Epidermal melanocyte (primary cell): ENCODE measurements at regions not wholly inside any gene's neighbourhood (a gene's known extent, or its start where the extent isn't known, plus 50 kb on each side); places are given as distances from the start of the nearest gene placed in this dataset.
A peak's percentile ranks its signal among the peaks of the same experiment; 100 is the strongest.
"Not testable (repeated sequence)": the region's sequence is repeated elsewhere in the genome, so short reads cannot be mapped to it uniquely, and the experiment has no call there.

Source experiments
- DNase-seq: peaks from one replicate; pipeline ENCODE4 v3.0.0; 2011; ENCODE audit warnings: low spot score; ENCODE audit not compliant: insufficient read length

GRCh38 chr11:22567759-22568158 is 57.9 kb downstream of the FANCF start:
- DNase-seq, result no peak

DNA sequence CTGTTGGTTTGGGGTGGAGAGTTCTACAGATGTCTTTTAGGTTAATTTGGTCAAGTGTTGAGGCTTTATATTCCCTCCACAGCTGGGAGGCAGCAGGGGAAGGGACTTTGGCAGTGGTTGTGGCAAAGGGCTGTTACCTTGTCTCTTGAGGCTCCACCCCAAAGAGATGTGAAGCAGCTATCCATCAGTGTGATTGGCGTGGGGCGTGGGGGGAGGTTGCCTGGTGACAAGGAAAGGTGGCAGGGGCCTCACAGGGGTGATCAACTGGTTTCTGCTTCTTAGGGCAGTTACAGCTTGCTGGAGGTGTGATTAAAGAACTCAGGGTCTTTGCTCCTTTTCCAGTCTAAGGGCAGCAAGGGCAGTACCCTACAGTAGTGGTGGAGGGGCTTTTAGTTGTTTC is 59.3 kb downstream of the FANCF start:
- no peak for DNase-seq

DNA sequence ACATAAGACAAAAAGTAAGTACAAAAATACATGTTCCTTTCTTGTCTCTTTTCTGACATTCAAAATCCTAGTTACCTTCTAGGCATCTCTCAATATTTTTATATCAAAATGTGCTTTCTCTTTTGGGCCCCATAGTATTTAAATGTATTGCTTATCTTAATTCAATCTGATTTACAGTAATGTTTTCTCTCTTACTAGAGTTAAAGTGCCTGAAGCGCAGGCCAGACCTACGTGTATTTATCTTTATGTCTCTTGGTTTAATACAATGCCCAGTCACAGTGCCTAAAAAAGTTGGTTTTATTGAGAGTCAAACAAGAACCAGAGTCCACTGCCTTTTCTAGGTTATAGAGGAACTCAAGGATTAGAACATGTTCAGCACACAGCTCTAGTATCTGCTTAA is 64.3 kb downstream of the FANCF start:
- no peak for DNase-seq

DNA sequence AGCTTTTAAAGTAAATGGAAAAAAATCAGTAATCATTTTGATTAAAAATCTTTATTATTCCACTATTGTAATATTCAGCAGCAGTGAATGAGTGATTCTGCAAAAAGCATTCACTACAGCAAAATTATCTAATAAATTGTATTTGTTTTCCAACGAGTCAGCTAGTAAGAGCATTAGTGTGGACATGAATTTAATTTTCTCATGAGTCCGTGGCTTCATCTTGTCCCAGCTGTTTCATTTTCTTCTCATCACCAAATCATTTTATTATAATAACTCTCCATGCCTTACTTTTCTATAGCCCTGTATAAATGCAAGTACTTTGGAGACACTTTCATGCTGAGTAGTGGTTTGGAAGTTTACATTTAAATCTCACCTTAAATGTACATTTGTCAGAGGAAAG is 66.2 kb downstream of the FANCF start:
- DNase-seq, result no peak

DNA sequence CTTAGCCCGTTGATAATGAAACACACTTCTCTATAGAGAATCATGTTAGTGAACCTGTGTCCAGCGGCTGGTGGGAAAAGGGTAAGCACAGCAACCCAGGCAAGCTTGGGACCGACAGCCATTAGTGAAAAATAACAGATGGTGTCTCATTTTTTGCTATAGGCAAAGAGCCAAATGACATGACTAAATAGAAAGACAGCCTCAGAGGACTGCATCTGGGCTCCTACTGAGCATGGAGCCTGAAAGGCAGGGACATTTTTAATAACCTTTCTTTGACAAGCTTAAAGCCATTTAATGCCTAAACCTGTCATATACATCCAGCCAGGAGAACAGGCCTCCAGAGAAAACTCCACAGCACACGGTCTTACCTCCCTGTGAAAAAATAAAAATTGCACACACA is 67.0 kb downstream of the FANCF start:
- no peak for DNase-seq

GRCh38 chr11:22556381-22556780 is 69.2 kb downstream of the FANCF start:
- no peak for DNase-seq

DNA sequence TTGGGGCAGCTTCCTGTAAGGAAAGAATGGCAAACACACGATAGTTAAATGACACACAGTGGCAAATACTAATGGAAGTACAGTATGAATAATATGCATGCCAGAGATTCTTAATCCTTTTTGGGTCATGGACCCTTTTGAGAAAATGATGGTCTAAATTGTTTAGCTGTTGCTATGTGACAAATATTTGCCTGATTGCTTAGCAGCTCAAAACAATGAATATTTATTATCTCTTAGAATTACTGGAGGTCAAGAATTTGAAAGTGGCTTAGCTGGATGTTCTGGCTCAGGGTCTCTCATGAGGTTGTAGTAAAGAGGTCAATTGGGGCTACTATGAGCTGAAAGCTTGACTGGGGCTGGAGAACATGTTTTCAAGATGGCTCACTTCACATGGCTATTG is 69.7 kb downstream of the FANCF start:
- DNase-seq, result no peak

GRCh38 chr11:22554221-22554620 is 71.4 kb downstream of the FANCF start:
- no peak for DNase-seq

DNA sequence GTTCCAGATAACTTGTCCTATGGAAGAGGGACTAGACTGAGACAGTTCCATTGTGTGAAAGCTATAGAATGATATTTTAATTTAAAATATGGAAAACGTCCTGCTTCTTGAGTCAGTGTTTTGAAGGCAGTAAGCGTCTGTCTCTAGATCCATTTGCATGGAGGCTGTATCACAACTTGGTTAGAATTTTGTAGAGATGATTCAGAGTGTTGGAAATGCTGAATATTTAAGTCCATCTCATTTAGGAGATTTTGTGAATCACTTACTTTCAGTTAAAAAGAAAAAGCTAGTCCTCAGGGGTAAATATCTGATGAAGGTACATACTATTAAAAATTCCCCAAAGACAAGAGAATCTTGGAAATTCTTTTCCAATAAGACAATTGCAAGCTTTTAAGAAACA is 72.7 kb downstream of the FANCF start:
- no peak for DNase-seq

DNA sequence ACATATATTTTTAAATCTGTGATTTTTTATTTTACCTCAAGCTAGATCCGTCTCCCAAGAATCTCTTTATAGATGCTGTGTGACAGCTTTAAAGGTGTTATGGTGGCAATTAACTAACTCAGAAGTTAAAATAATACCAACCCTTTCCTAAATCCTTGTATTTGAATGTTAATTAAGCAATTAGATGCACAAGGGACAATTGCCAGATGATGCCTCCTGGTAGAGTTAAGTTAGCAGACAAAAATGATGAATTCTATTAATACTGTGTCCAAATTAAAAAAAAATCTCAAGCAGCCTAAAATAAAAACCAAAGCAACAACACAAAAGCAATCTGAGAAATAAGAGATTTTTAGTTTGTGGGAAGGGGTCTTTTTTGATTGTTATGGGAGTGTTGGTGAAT is 78.9 kb downstream of the FANCF start:
- no peak for DNase-seq

- DNase-seq, result no peak
Observed at GRCh38 chr11:22543261-22543660, 82.4 kb downstream of the FANCF start.

- peak; percentile 41 for DNase-seq
Observed at GRCh38 chr11:22539821-22540256, 85.8 kb downstream of the FANCF start.

GRCh38 chr11:22536071-22536470 is 89.6 kb downstream of the FANCF start:
- no peak for DNase-seq

DNA sequence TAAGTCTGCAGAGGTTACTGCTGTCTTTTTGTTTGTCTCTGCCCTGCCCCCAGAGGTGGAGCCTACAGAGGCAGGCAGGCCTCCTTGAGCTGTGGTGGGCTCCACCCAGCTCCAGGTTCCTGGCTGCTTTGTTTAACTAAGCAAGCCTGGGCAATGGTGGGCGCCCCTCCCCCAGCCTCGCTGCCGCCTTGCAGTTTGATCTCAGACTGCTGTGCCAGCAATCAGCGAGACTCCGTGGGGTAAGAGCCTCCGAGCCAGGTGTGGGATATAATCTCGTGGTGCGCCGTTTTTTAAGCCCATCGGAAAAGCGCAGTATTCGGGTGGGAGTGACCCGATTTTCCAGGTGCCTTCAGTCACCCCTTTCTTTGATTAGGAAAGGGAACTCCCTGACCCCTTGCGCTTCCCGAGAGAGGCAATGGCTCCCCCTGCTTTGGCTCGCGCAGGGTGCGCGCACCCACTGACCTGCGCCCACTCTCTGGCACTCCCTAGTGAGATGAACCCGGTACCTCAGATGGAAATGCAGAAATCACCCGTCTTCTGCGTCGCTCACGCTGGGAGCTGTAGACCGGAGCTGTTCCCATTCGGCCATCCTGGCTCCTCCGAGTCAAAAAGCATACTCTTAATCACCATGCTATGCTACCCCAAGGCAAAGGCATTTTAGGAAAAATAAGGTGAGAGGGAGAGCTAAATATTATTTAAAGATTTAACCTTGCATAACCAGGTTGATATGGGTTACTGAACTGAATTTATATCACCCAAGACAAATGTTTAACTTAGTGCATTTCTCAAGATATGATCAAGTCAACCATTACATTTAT is 96.8 kb downstream of the FANCF start:
- DNase-seq, result not testable (repeated sequence)

DNA sequence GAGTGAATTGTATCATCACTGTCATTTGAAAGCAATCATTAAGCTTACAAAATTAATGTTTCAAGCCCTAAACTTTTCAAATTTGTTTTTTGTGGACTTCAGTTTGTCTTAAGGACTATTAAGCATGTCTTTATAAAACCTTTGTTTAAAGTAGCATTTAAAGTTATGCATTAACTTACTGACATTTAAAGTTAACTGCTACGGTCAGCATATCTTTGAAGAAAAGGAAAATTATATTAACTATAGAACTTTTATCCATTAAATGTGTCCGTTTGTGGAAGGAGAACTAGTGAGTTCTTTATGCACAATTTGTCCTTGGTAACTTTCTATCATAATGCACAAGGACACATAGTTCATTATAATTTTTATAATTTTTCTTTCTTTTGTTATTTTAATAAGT is 103.4 kb downstream of the FANCF start:
- DNase-seq, result no peak

- DNase-seq, result no peak
Observed at GRCh38 chr11:22521226-22521625, 104.4 kb downstream of the FANCF start.

- DNase-seq, result no peak
Observed at GRCh38 chr11:22520521-22520920, 105.1 kb downstream of the FANCF start.

DNA sequence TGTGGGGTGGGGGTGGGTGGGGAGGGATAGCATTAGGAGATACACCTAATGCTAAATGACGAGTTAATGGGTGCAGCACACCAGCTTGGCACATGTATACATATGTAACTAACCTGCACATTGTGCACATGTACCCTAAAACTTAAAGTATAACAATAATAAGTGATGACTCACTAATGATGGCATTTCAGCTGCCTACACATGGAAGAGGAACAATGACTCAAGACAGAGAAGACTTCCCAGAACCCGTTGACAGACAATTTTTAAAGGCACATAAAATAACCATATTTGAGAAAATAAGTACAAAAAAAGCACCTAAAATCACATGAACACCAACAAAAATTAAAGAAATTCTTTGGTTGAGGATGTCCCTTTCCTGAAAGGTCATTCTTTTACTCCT is 107.3 kb downstream of the FANCF start:
- not testable (repeated sequence) for DNase-seq

GRCh38 chr11:22516111-22516510 is 109.5 kb downstream of the FANCF start:
- no peak for DNase-seq

DNA sequence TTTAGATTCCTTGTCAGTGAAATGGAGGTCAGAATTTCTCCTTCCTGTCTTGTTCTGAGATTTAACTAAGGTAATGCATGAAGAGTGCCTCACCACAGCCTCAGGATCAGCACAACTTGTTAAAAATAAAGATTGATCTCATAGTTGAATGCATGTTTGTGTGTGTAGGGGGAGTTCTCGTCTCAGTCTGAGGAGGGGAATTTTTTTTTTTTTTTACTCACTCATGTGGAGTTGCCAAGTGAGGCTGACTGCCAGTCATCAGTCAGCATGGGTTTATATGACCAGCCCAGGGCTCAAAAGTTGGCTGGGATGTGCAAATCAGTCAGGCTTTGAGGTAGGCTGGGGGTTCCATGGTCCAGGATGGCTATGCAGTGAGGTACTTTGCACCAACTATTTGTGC is 113.2 kb downstream of the FANCF start:
- DNase-seq, result no peak

GRCh38 chr11:22510741-22511140 is 114.9 kb downstream of the FANCF start:
- no peak for DNase-seq

DNA sequence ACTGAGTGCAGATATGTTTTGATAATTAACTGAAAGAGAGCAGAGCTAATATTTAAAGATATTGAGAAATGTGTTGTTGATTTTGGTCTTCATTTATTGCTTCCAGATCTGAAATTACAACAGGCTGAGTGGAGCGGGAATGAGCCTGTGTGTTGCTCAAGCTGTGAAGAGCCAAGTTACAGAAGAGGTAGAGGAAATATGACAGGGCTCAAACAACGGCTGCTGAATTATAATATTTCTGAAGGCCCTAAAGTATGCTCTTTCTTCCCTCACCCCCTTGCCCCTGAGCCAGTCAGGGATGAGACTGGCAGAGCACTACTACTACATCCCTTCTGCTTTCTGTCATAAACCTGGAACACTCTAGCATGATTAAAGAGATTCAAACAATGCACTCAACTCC is 115.6 kb downstream of the FANCF start:
- DNase-seq, result no peak

- no peak for DNase-seq
Observed at GRCh38 chr11:22508665-22509064, 117.0 kb downstream of the FANCF start.

DNA sequence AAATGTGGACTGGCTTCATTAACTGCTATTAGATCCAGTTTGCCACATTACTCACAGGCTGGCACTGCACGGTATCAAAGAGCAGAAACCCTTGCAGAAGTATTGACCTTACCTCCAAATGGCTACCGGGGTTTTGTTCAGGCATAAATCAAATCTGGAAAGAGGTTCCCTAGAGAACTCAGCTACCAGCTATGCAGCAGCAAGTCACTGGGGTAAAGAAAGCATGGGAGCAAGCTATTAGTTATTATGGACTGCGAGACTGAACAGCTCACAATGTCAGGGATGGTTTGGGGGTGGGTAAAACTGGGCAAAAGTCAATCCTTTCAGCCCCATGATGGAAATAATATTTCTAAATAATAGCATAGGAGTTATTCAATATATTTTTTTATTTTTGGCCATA is 128.1 kb downstream of the FANCF start:
- no peak for DNase-seq
